ENCODE measurements at regions not wholly inside any gene's neighbourhood (a gene's known extent, or its start where the extent isn't known, plus 50 kb on each side); places are given as distances from the start of the nearest gene placed in this dataset.

- TF ChIP-seq CTCF (IDR thresholded peaks at IDR 0.05): no peak
- TF ChIP-seq EP300 (IDR thresholded peaks at IDR 0.05; ENCODE audit: borderline replicate concordance in 1 of 2, low read depth in 1 of 2, low read length in 1 of 2): no peak
- TF ChIP-seq, protein P1, sequence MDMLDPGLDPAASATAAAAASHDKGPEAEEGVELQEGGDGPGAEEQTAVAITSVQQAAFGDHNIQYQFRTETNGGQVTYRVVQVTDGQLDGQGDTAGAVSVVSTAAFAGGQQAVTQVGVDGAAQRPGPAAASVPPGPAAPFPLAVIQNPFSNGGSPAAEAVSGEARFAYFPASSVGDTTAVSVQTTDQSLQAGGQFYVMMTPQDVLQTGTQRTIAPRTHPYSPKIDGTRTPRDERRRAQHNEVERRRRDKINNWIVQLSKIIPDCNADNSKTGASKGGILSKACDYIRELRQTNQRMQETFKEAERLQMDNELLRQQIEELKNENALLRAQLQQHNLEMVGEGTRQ (IDR thresholded peaks at IDR 0.05; ENCODE audit: borderline replicate concordance, low read depth, low read length): no peak
- TF ChIP-seq POLR2AphosphoS5 (IDR thresholded peaks at IDR 0.05; ENCODE audit: low read depth, low read length): no peak
- no peak for TF ChIP-seq SIN3A (IDR thresholded peaks at IDR 0.05; ENCODE audit: borderline replicate concordance, low read depth, low read length)
- no peak for TF ChIP-seq TAF1 (IDR thresholded peaks at IDR 0.05; ENCODE audit: borderline replicate concordance, low read depth, low read length)
- no peak for TF ChIP-seq JUND (IDR thresholded peaks at IDR 0.05)
- no peak for TF ChIP-seq TEAD4 (IDR thresholded peaks at IDR 0.05; ENCODE audit: borderline replicate concordance, insufficient read depth)
- no peak for TF ChIP-seq MXI1 (IDR thresholded peaks at IDR 0.05; ENCODE audit: low read depth, low read length)
- TF ChIP-seq, protein P2, sequence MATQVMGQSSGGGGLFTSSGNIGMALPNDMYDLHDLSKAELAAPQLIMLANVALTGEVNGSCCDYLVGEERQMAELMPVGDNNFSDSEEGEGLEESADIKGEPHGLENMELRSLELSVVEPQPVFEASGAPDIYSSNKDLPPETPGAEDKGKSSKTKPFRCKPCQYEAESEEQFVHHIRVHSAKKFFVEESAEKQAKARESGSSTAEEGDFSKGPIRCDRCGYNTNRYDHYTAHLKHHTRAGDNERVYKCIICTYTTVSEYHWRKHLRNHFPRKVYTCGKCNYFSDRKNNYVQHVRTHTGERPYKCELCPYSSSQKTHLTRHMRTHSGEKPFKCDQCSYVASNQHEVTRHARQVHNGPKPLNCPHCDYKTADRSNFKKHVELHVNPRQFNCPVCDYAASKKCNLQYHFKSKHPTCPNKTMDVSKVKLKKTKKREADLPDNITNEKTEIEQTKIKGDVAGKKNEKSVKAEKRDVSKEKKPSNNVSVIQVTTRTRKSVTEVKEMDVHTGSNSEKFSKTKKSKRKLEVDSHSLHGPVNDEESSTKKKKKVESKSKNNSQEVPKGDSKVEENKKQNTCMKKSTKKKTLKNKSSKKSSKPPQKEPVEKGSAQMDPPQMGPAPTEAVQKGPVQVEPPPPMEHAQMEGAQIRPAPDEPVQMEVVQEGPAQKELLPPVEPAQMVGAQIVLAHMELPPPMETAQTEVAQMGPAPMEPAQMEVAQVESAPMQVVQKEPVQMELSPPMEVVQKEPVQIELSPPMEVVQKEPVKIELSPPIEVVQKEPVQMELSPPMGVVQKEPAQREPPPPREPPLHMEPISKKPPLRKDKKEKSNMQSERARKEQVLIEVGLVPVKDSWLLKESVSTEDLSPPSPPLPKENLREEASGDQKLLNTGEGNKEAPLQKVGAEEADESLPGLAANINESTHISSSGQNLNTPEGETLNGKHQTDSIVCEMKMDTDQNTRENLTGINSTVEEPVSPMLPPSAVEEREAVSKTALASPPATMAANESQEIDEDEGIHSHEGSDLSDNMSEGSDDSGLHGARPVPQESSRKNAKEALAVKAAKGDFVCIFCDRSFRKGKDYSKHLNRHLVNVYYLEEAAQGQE (IDR thresholded peaks at IDR 0.05; ENCODE audit: low read depth, low read length): no peak
- TF ChIP-seq SMC3 (IDR thresholded peaks at IDR 0.05; ENCODE audit: low read depth, low read length): no peak
- no peak for TF ChIP-seq RAD21 (IDR thresholded peaks at IDR 0.05; ENCODE audit: low read length)
These were observed 620.9 kb upstream of the KLF12 start for GRCh38 chr13:74755065-74755464.
